ENCODE measurements at regions not wholly inside any gene's neighbourhood (a gene's known extent, or its start where the extent isn't known, plus 50 kb on each side); places are given as distances from the start of the nearest gene placed in this dataset.
"Not testable (repeated sequence)": the region's sequence is repeated elsewhere in the genome, so short reads cannot be mapped to it uniquely, and the experiment has no call there.

- no peak for DNase-seq
Observed at GRCh38 chr7:153012203-153012602, 252.7 kb downstream of the ACTR3B start.

- no peak for DNase-seq
Observed at GRCh38 chr7:153017223-153017622, 257.7 kb downstream of the ACTR3B start.

GRCh38 chr7:153021542-153021941, 262.0 kb downstream of the ACTR3B start:
- DNase-seq, result no peak

- DNase-seq, result no peak
Observed at GRCh38 chr7:153022475-153023193, 263.1 kb downstream of the ACTR3B start.

GRCh38 chr7:153023194-153023592, 263.6 kb downstream of the ACTR3B start:
- DNase-seq, result no peak

GRCh38 chr7:153027210-153027609, 267.7 kb downstream of the ACTR3B start:
- DNase-seq, result no peak

- DNase-seq, result no peak
Observed at GRCh38 chr7:153027904-153028303, 268.4 kb downstream of the ACTR3B start.

GRCh38 chr7:153030976-153031375, 271.4 kb downstream of the ACTR3B start:
- no peak for DNase-seq

- no peak for DNase-seq
Observed at GRCh38 chr7:153034791-153035190, 275.2 kb downstream of the ACTR3B start.

GRCh38 chr7:153036396-153037063, 277.0 kb downstream of the ACTR3B start:
- DNase-seq, result no peak

- DNase-seq, result no peak
Observed at GRCh38 chr7:153043440-153043839, 283.9 kb downstream of the ACTR3B start.

- no peak for DNase-seq
Observed at GRCh38 chr7:153044981-153045380, 285.4 kb downstream of the ACTR3B start.

GRCh38 chr7:153047079-153047959, 287.8 kb downstream of the ACTR3B start:
- no peak for DNase-seq

- DNase-seq, result no peak
Observed at GRCh38 chr7:153052206-153052605, 292.7 kb downstream of the ACTR3B start.

- DNase-seq, result no peak
Observed at GRCh38 chr7:153061910-153062528, 302.5 kb downstream of the ACTR3B start.

- no peak for DNase-seq
Observed at GRCh38 chr7:153065051-153065450, 305.5 kb downstream of the ACTR3B start.

- DNase-seq, result no peak
Observed at GRCh38 chr7:153066711-153067110, 307.2 kb downstream of the ACTR3B start.

- no peak for DNase-seq
Observed at GRCh38 chr7:153070141-153070540, 310.6 kb downstream of the ACTR3B start.

- no peak for DNase-seq
Observed at GRCh38 chr7:153072806-153073205, 313.3 kb downstream of the ACTR3B start.

- DNase-seq, result not testable (repeated sequence)
Observed at GRCh38 chr7:153076289-153076688, 316.7 kb downstream of the ACTR3B start.

GRCh38 chr7:153081496-153081895, 321.9 kb downstream of the ACTR3B start:
- DNase-seq, result no peak

GRCh38 chr7:153084278-153084677, 324.7 kb downstream of the ACTR3B start:
- DNase-seq, result no peak

GRCh38 chr7:153087498-153087897, 327.9 kb downstream of the ACTR3B start:
- no peak for DNase-seq

All from NCI-H2029 treated with DMSO at 0.1 percent for 48 hours (cell line).